H1 (cell line): ENCODE measurements at regions not wholly inside any gene's neighbourhood (a gene's known extent, or its start where the extent isn't known, plus 50 kb on each side); places are given as distances from the start of the nearest gene placed in this dataset.

Experiments used
- KDM5A ChIP-seq: fragments of 200-600 bp; IDR thresholded peaks from 2 replicates; pipeline ENCODE4 v1.7.1; 2012; ENCODE audit warnings: mild to moderate bottlenecking, low read length, inconsistent platforms, mixed read lengths
- TEAD4 ChIP-seq: IDR thresholded peaks from 2 replicates; pipeline ENCODE4 v1.6.1; 2012; ENCODE audit warnings: low read depth, low read length, inconsistent platforms, mixed read lengths
- TF ChIP-seq, protein P1 (sequence below): IDR thresholded peaks from 2 replicates; pipeline ENCODE4 v1.6.1; 2011; ENCODE audit warnings: low read depth, mild to moderate bottlenecking, low read length; ENCODE audit not compliant: insufficient read depth
- TF ChIP-seq, protein P2 (sequence below): IDR thresholded peaks from 2 replicates; pipeline ENCODE4 v1.6.1; 2012; ENCODE audit warnings: inconsistent platforms

DNA sequence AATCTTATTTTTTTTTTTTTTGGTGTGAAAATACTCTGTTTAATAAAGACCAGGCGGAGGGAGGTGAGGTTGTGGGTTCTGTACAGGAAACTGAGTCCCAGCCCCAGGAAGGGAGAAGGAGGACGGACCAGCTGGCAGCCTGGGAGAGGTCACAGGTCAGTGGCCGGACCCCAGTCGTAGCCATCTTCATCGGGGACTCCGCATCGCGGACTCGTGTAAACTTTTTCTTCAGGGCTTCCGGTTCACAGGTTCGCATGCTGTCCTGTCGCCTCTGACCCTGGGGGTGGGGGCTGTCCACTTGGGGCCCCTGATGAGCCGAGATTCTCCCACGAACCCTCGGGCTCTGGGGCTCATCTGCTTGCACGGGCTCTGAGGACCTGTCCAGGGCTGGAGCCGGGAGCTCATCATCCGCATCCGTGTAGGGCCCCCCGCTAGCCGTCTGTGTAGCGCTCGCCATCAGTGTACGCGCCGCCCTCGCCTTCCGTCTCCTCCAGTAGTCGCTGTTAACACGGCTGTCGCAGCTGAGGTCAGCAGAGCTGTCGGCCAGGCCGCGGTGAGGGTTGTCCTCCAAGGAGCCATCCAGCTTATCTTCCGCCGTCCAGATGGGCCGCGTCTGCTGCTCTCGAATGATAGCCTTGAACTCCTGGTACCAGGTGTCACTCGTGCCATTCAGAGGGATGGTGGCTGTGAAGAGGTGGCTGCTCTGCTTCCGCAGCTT, 975.7 kb upstream of the PRMT6 start (continued):
- TF ChIP-seq TEAD4 (no peak), KDM5A (no peak)
- TF ChIP-seq, protein P1, sequence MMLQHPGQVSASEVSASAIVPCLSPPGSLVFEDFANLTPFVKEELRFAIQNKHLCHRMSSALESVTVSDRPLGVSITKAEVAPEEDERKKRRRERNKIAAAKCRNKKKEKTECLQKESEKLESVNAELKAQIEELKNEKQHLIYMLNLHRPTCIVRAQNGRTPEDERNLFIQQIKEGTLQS: no peak
- TF ChIP-seq, protein P2, sequence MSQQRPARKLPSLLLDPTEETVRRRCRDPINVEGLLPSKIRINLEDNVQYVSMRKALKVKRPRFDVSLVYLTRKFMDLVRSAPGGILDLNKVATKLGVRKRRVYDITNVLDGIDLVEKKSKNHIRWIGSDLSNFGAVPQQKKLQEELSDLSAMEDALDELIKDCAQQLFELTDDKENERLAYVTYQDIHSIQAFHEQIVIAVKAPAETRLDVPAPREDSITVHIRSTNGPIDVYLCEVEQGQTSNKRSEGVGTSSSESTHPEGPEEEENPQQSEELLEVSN: no peak
